DND-41 (cell line): ENCODE measurements at regions not wholly inside any gene's neighbourhood (a gene's known extent, or its start where the extent isn't known, plus 50 kb on each side); places are given as distances from the start of the nearest gene placed in this dataset.

Experiments used
- ATAC-seq: fragments of 200-7000 bp; cut with Tn5 transposase; 3 replicates; pipeline ENCODE4 v1.9.1; 2021; ENCODE audit warnings: low read depth; ENCODE audit not compliant: insufficient read depth
- DNase-seq: peaks from one replicate; pipeline ENCODE4 v3.0.0-alpha.2; 2020
- H2AFZ ChIP-seq: 2 replicates; pipeline ENCODE4 v1.6.0; 2012; ENCODE audit warnings: low read depth, low read length
- H3K27ac ChIP-seq: 2 replicates; pipeline ENCODE4 v1.5.1; 2012; ENCODE audit warnings: low read length, inconsistent platforms
- H3K27me3 ChIP-seq: fragments of 200-600 bp; sonication (generic); 2 replicates; pipeline ENCODE4 v1.6.0; 2012; ENCODE audit warnings: low read length, mild to moderate bottlenecking, inconsistent platforms; ENCODE audit not compliant: insufficient read depth, poor library complexity
- H3K36me3 ChIP-seq: 2 replicates; pipeline ENCODE4 v1.5.1; 2012; ENCODE audit warnings: low read length, inconsistent platforms; ENCODE audit not compliant: insufficient read depth
- H3K4me1 ChIP-seq: 2 replicates; pipeline ENCODE4 v1.5.1; 2012; ENCODE audit warnings: mild to moderate bottlenecking, low read length; ENCODE audit not compliant: insufficient read depth
- H3K4me2 ChIP-seq: 2 replicates; pipeline ENCODE4 v1.6.0; 2012; ENCODE audit warnings: mild to moderate bottlenecking, moderate library complexity, low read length, inconsistent platforms; ENCODE audit not compliant: insufficient read depth
- H3K4me3 ChIP-seq, 2 experiments: fragments of 200-600 bp in 1 of 2; shearing (Covaris generic) in 1 of 2; 2 replicates each; pipeline ENCODE4 v1.5.1; 2012 to 2016; ENCODE audit warnings: inconsistent platforms in 2 of 2, low read length in 2 of 2, mild to moderate bottlenecking in 2 of 2, low read depth in 1 of 2, moderate library complexity in 1 of 2
- H3K79me2 ChIP-seq: 2 replicates; pipeline ENCODE4 v1.6.0; 2012; ENCODE audit warnings: low read length, inconsistent platforms; ENCODE audit not compliant: insufficient read depth
- H3K9ac ChIP-seq: 2 replicates; pipeline ENCODE4 v1.6.0; 2012; ENCODE audit warnings: low read depth, mild to moderate bottlenecking, inconsistent platforms, low read length, moderate library complexity
- H3K9me3 ChIP-seq: 2 replicates; pipeline ENCODE4 v1.5.1; 2012; ENCODE audit warnings: low read length, moderate library complexity, mild to moderate bottlenecking, inconsistent platforms; ENCODE audit not compliant: insufficient read depth, severe bottlenecking
- H4K20me1 ChIP-seq: 2 replicates; pipeline ENCODE4 v1.6.0; 2012; ENCODE audit warnings: low read length; ENCODE audit not compliant: insufficient read depth
- EZH2 ChIP-seq: IDR thresholded peaks from 3 replicates; pipeline ENCODE4 v1.6.1; 2012; ENCODE audit warnings: borderline replicate concordance, low read depth, mild to moderate bottlenecking, moderate library complexity, low read length, inconsistent platforms; ENCODE audit not compliant: severe bottlenecking
- TF ChIP-seq, protein P1 (sequence below): IDR thresholded peaks from 2 replicates; pipeline ENCODE4 v1.5.1; 2012; ENCODE audit warnings: borderline replicate concordance, low read length, moderate library complexity, mild to moderate bottlenecking; ENCODE audit not compliant: poor library complexity, severe bottlenecking; ENCODE audit errors: extremely low read depth

DNA sequence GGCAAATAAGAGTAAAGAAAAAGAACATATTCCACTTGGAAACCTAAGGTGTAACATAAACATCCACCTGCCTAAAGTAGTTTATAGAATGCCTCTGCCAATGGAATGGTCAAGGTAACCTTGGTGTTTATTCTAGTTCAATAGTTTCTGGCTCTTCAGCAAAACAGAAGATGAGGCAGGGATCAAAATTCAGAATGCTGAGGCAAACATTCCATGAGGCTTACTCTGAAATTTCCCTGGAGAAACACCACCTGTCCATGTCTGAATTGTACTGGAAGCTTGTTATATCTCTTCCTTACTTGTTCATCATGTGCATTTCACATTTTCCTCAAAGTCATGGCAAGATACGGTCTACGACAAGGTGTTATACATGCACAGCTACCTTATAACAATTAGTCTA, 1862.4 kb upstream of the ACO1 start:
- Histone ChIP-seq H3K9me3 (no peaks in the 10 kb centered on the region), H3K36me3 (no peaks in the 10 kb centered on the region), H3K4me1 (no peaks in the 10 kb centered on the region), H3K4me2 (no peak overlapping the region), H3K27ac (no peak overlapping the region), H3K4me3 (no peak overlapping the region), H2AFZ (no peak overlapping the region), H4K20me1 (no peaks in the 10 kb centered on the region), H3K79me2 (no peaks in the 10 kb centered on the region), H3K9ac (no peak overlapping the region), H3K27me3 (no peaks in the 10 kb centered on the region)
- TF ChIP-seq, protein P1, sequence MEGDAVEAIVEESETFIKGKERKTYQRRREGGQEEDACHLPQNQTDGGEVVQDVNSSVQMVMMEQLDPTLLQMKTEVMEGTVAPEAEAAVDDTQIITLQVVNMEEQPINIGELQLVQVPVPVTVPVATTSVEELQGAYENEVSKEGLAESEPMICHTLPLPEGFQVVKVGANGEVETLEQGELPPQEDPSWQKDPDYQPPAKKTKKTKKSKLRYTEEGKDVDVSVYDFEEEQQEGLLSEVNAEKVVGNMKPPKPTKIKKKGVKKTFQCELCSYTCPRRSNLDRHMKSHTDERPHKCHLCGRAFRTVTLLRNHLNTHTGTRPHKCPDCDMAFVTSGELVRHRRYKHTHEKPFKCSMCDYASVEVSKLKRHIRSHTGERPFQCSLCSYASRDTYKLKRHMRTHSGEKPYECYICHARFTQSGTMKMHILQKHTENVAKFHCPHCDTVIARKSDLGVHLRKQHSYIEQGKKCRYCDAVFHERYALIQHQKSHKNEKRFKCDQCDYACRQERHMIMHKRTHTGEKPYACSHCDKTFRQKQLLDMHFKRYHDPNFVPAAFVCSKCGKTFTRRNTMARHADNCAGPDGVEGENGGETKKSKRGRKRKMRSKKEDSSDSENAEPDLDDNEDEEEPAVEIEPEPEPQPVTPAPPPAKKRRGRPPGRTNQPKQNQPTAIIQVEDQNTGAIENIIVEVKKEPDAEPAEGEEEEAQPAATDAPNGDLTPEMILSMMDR, result no peak
- TF ChIP-seq EZH2, result no peak
- ATAC-seq (no peak), DNase-seq (no peak)

GRCh38 chr9:30522486-30522885, 1862.0 kb upstream of the ACO1 start:
- no peak overlapping the region for H2AFZ ChIP-seq

DNA sequence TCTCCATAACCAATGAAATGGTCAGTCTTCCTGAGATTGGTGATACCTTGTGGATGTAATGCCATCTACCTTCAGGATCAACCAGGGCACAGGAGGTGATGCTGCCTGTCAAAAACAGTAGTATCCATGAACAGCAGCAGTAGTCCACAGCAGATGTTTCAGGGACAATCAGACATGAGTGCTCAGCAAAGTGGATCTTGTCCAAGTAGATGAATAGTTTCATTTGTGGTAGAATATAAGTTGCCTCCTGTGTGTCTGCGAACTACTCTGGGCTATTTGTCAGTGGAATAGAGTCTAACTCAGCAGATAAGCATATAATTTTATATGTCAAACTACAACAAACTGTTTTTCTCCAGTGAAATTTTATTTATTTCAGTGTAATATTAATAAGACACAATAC, 1860.1 kb upstream of the ACO1 start:
- TF ChIP-seq EZH2, result no peak
- TF ChIP-seq, protein P1, result no peak
- Histone ChIP-seq H3K4me2 (no peak overlapping the region), H3K9me3 (no peaks in the 10 kb centered on the region), H3K36me3 (no peaks in the 10 kb centered on the region), H4K20me1 (no peaks in the 10 kb centered on the region), H3K4me1 (no peaks in the 10 kb centered on the region), H2AFZ (no peak overlapping the region), H3K4me3 (no peak overlapping the region), H3K27me3 (no peaks in the 10 kb centered on the region), H3K79me2 (no peaks in the 10 kb centered on the region), H3K9ac (no peak overlapping the region), H3K27ac (no peak overlapping the region)
- ATAC-seq (no peak), DNase-seq (no peak)

More at GRCh38 chr9:30522486-30522885, 1862.0 kb upstream of the ACO1 start:
- no peaks in the 10 kb centered on the region for H4K20me1 ChIP-seq
- H3K27ac ChIP-seq, result no peak overlapping the region
- H3K9me3 ChIP-seq, result no peaks in the 10 kb centered on the region
- no peak overlapping the region for H3K4me2 ChIP-seq
- ATAC-seq, result no peak
- no peak for TF ChIP-seq EZH2
- TF ChIP-seq, protein P1, result no peak
- H3K4me3 ChIP-seq, result no peak overlapping the region
- no peak for DNase-seq
- H3K9ac ChIP-seq, result no peak overlapping the region
- no peaks in the 10 kb centered on the region for H3K36me3 ChIP-seq
- no peaks in the 10 kb centered on the region for H3K79me2 ChIP-seq
- H3K27me3 ChIP-seq, result no peaks in the 10 kb centered on the region
- H3K4me1 ChIP-seq, result no peaks in the 10 kb centered on the region

DNA sequence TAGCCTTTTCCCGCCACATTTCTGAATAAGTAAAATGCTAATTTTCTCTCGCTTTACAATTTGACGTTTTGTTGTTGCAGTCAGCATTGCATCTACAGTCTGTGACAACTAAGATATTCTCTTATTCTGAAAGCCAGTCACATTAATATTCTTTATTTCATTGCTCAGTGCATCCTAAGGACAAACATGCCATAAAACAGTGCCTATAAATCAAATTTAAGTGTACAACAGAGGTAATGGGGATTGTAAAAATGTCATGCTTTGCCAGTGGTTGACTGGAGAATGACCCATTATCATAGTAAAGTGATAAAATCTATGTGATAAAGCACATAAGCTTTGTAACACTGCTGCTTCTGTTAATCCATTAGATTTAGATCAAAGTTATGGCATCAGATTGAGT, 1850.0 kb upstream of the ACO1 start:
- DNase-seq (no peak), ATAC-seq (no peak)
- H3K27ac ChIP-seq, result no peak overlapping the region
- no peaks in the 10 kb centered on the region for H3K4me1 ChIP-seq
- no peak overlapping the region for H3K9ac ChIP-seq
- no peaks in the 10 kb centered on the region for H3K79me2 ChIP-seq
- no peaks in the 10 kb centered on the region for H3K36me3 ChIP-seq
- no peaks in the 10 kb centered on the region for H4K20me1 ChIP-seq
- no peak overlapping the region for H2AFZ ChIP-seq
- no peak overlapping the region for H3K4me2 ChIP-seq
- no peak overlapping the region for H3K4me3 ChIP-seq
- TF ChIP-seq, protein P1, result no peak
- no peak for TF ChIP-seq EZH2
- no peaks in the 10 kb centered on the region for H3K27me3 ChIP-seq
- no peaks in the 10 kb centered on the region for H3K9me3 ChIP-seq
